Heart left ventricle (tissue), 16 donors: ENCODE measurements at regions not wholly inside any gene's neighbourhood (a gene's known extent, or its start where the extent isn't known, plus 50 kb on each side); places are given as distances from the start of the nearest gene placed in this dataset.

ENCODE experiments used
- ATAC-seq, 4 donors: fragments of 200-7000 bp; cut with Tn5 transposase; one replicate each; pipeline ENCODE4 v1.9.1; 2020 to 2022; ENCODE audit warnings: moderate library complexity in 4 of 4, mild to moderate bottlenecking in 3 of 4, moderate number of reproducible peaks in 1 of 4
- DNase-seq, 5 donors: peaks; one replicate each; pipeline ENCODE4 v3.0.0-alpha.2; 2020
- H3K27ac ChIP-seq, 12 donors: fragments of 200-600 bp; sonication (generic) in 4 of 12; one replicate each; pipeline versions ENCODE4 v1.5.0 to v1.8.0; 2016 to 2022; ENCODE audit warnings: mild to moderate bottlenecking in 2 of 12
- H3K27me3 ChIP-seq, 9 donors: fragments of 200-600 bp; sonication (generic) in 2 of 9; one replicate each; pipeline versions ENCODE4 v1.5.1 to v1.8.0; 2016 to 2022; ENCODE audit warnings: mild to moderate bottlenecking in 3 of 9
- H3K36me3 ChIP-seq, 9 donors: fragments of 200-600 bp; sonication (generic) in 2 of 9; one replicate each; pipeline versions ENCODE4 v1.5.0 to v1.8.0; 2018 to 2022; ENCODE audit warnings: mild to moderate bottlenecking in 2 of 9
- H3K4me1 ChIP-seq, 12 donors: fragments of 200-600 bp; sonication (generic) in 4 of 12; one replicate each; pipeline versions ENCODE4 v1.5.0 to v1.8.0; 2016 to 2022; ENCODE audit warnings: mild to moderate bottlenecking in 3 of 12
- H3K4me3 ChIP-seq, 12 donors: fragments of 200-600 bp; sonication (generic) in 4 of 12; one replicate each; pipeline versions ENCODE4 v1.5.0 to v1.8.0; 2017 to 2022; ENCODE audit warnings: mild to moderate bottlenecking in 9 of 12, moderate library complexity in 4 of 12
- H3K9me3 ChIP-seq, 12 donors: fragments of 200-600 bp; sonication (generic) in 4 of 12; one replicate each; pipeline versions ENCODE4 v1.5.0 to v1.8.0; 2016 to 2022; ENCODE audit warnings: mild to moderate bottlenecking in 1 of 12
- CTCF ChIP-seq, 12 donors: fragments of 200-600 bp; sonication (generic) in 4 of 12; IDR thresholded peaks; one replicate each; pipeline versions ENCODE4 v1.5.0 to v1.8.0; 2018 to 2022; ENCODE audit warnings: antibody characterized with exemption in 12 of 12, mild to moderate bottlenecking in 5 of 12
- POLR2A ChIP-seq, 2 donors: fragments of 450-650 bp; IDR thresholded peaks; one replicate each; pipeline ENCODE4 v1.6.1; 2017; ENCODE audit warnings: antibody characterized with exemption in 2 of 2, mild to moderate bottlenecking in 2 of 2, moderate library complexity in 2 of 2
- WGBS, 4 donors: extraction: QIAGEN DNeasy Blood & Tissue Kit in 2 of 4; methylation state at CpG; one replicate each; pipeline versions ENCODE4 v1.1.5 to v1.1.7; 2013 to 2018; 5-methylcytosine and 5-hydroxymethylcytosine counted together
- intact Hi-C, 10 donors: fragments of 100-400 bp; cut with DNase I; formaldehyde crosslinking; loops; one replicate each; pipeline versions ENCODE4 v1.11.1 to v1.14.2; 2022
- donor health status: ischemic (EF 13 %, LVEDD 7.1; RV severe dilation, severe dysfunction).
- donor health status: healthy with polysubstance abuse.
- donor health status: DM: no; HTN: yes; CAD: no.
- donor health status: DM: no; HTN: no; CAD: no.
- donor health status: ischemic (EF 25% LVEDD 6.9; RV normal size, moderate dysfunction).
- donor health status: ischemic (EF 25% LVEDD 5.7; RV mildly dilated, moderate dysfunction).
- donor health status: healthy.
- donor health status: DM: yes; HTN: yes; CAD: no.
- donor health status: ischemic (EF 35%, LVEDD 5.7; RV mildly dilated, moderate dysfunction).
- donor health status: nonischemic (EF 11% LVEDD 7.7; RV severe dilation, severe dysfunction).
- donor health status: DM: yes; HTN: yes; CAD: no.
- donor health status: PGD.
- donor health status: ischemic (EF 29% LVEDD 5.4; RV normal size, mild dysfunction).
- donor health status: nonischemic (EF 23%, LVEDD 6.1; RV moderate dilation, normal function).

DNA sequence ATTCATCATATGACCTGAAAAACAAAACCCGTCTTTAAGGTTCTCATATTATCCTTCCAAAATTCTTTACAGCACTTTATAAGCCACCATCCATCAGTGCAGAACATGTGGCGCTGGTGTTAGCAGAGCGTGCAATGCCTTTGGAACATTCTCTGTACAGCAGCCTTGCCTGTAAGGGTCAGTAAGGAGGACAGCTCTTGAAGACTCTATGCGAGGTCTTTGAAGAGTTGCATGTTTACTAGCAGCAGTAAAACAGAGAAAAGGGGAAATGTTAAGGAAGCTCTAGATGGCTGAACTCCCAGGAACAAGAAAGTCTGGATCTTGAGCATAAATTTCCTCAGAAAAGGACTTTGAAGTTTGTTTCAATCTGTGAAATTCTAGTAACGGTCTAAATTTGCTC is 365.6 kb downstream of the DUSP10 start:
- no peak for DNase-seq
- H3K27me3 ChIP-seq, result no peaks in the 10 kb centered on the region
- intact Hi-C loops, result no loop called here
- no peaks in the 10 kb centered on the region for H3K4me1 ChIP-seq
- ATAC-seq, result no peak
- no peaks in the 10 kb centered on the region for H3K36me3 ChIP-seq
- H3K27ac ChIP-seq, result no peak overlapping the region
- no peaks in the 10 kb centered on the region for H3K9me3 ChIP-seq
- TF ChIP-seq CTCF (IDR thresholded peaks at IDR 0.05) (no peak), POLR2A (IDR thresholded peaks at IDR 0.05) (no peak)
- 88 to 92% (median 91%) methylated on average over 5 of the region's 5 CpGs for WGBS, 4 donors
- H3K4me3 ChIP-seq, result no peak overlapping the region

- no peak overlapping the region for H3K4me3 ChIP-seq
- H3K9me3 ChIP-seq, result peaks cover 0 to 3% (median 0%) of the 10 kb centered on the region in 12 donors
- TF ChIP-seq POLR2A (IDR thresholded peaks at IDR 0.05), result no peak
- TF ChIP-seq CTCF (IDR thresholded peaks at IDR 0.05), result no peak
- no peak overlapping the region for H3K27ac ChIP-seq
- H3K36me3 ChIP-seq, result no peaks in the 10 kb centered on the region
- WGBS, 4 donors, result 83 to 87% (median 86%) methylated on average over 3 of the region's 3 CpGs
- DNase-seq (no peak), ATAC-seq (no peak)
- intact Hi-C loops, result no loop called here
- H3K27me3 ChIP-seq, result no peaks in the 10 kb centered on the region
- H3K4me1 ChIP-seq, result no peaks in the 10 kb centered on the region
Measured at GRCh38 chr1:221381910-221382623, 359.8 kb downstream of the DUSP10 start.

DNA sequence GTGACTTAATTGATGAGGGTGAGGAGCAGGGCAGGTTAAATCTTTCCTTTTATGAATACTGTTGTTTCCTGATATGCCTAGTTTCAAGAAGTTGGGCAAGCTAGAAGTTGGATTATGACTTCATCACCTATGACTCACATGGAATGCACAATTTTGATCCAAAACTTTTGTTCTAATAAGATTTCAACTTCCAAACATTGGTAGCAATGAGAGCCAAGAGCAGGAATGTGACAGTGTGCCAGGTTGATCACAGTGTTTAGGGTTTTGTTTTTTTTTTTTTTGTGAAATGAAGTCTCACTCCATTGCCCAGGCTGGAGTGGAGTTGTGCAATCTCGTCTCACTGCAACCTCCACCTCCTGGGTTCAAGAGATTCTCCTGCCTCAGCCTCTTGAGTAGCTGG is 349.4 kb downstream of the DUSP10 start:
- H3K36me3 ChIP-seq, result no peaks in the 10 kb centered on the region
- 84 to 88% (median 87%) methylated on average over 1 of the region's 1 CpG for WGBS, 4 donors
- ATAC-seq, result peak in 1 of 4 donors; percentile 36

More for the DNA sequence above, 349.4 kb downstream of the DUSP10 start:
- Histone ChIP-seq H3K9me3 (peaks cover 0 to 11% (median 0%) of the 10 kb centered on the region in 12 donors), H3K4me1 (peaks cover 0 to 16% (median 0%) of the 10 kb centered on the region in 12 donors), H3K4me3 (no peak overlapping the region), H3K27me3 (no peaks in the 10 kb centered on the region), H3K27ac (peak overlapping the region in 1 of 12 donors; percentile 3)
- no peak for TF ChIP-seq CTCF (IDR thresholded peaks at IDR 0.05)
- no peak for TF ChIP-seq POLR2A (IDR thresholded peaks at IDR 0.05)
- intact Hi-C loops, result no loop called here
- no peak for DNase-seq
